Kidney epithelial cell (primary cell): ENCODE measurements at regions not wholly inside any gene's neighbourhood (a gene's known extent, or its start where the extent isn't known, plus 50 kb on each side); places are given as distances from the start of the nearest gene placed in this dataset.

Source experiments
- DNase-seq: peaks from one replicate; pipeline ENCODE4 v3.0.0-alpha.2; 2010; ENCODE audit warnings: low read depth
- H3K27me3 ChIP-seq: 2 replicates; pipeline ENCODE4 v1.6.0; 2011; ENCODE audit warnings: low read length; ENCODE audit not compliant: control insufficient read depth, insufficient read depth
- H3K36me3 ChIP-seq: 2 replicates; pipeline ENCODE4 v1.5.1; 2011; ENCODE audit warnings: low read length; ENCODE audit not compliant: control insufficient read depth, insufficient read depth
- H3K4me3 ChIP-seq: 2 replicates; pipeline ENCODE4 v1.5.1; 2011; ENCODE audit warnings: low read depth, mild to moderate bottlenecking, control low read depth, low read length
- CTCF ChIP-seq: IDR thresholded peaks from 2 replicates; pipeline ENCODE4 v1.5.1; 2011; ENCODE audit warnings: mild to moderate bottlenecking, moderate library complexity, low read length, control low read depth, inconsistent platforms; ENCODE audit not compliant: insufficient read depth, poor library complexity, severe bottlenecking

- no peak for TF ChIP-seq CTCF
- no peaks in the 10 kb centered on the region for H3K27me3 ChIP-seq
- no peak overlapping the region for H3K4me3 ChIP-seq
- no peak for DNase-seq
- H3K36me3 ChIP-seq = no peaks in the 10 kb centered on the region
Observed at GRCh38 chr13:58191754-58192153, 560.2 kb downstream of the PCDH17 start.

GRCh38 chr13:58202099-58202498 is 570.6 kb downstream of the PCDH17 start:
- no peak for DNase-seq
- no peaks in the 10 kb centered on the region for H3K27me3 ChIP-seq
- no peak for TF ChIP-seq CTCF

GRCh38 chr13:58207501-58207900 is 576.0 kb downstream of the PCDH17 start:
- no peak for DNase-seq
- no peaks in the 10 kb centered on the region for H3K27me3 ChIP-seq
- H3K36me3 ChIP-seq = no peaks in the 10 kb centered on the region
- TF ChIP-seq CTCF = no peak
- no peak overlapping the region for H3K4me3 ChIP-seq

More at GRCh38 chr13:58202099-58202498, 570.6 kb downstream of the PCDH17 start:
- H3K4me3 ChIP-seq = no peak overlapping the region
- no peaks in the 10 kb centered on the region for H3K36me3 ChIP-seq

- no peak for DNase-seq
- Histone ChIP-seq H3K27me3 (no peaks in the 10 kb centered on the region), H3K4me3 (no peak overlapping the region), H3K36me3 (no peaks in the 10 kb centered on the region)
- TF ChIP-seq CTCF = no peak
Observed at GRCh38 chr13:58235454-58235853, 603.9 kb downstream of the PCDH17 start.

- H3K27me3 ChIP-seq = no peaks in the 10 kb centered on the region
- DNase-seq = no peak
- TF ChIP-seq CTCF = no peak
- no peak overlapping the region for H3K4me3 ChIP-seq
- H3K36me3 ChIP-seq = no peaks in the 10 kb centered on the region
Observed at GRCh38 chr13:58238972-58239773, 607.6 kb downstream of the PCDH17 start.

GRCh38 chr13:58239774-58240268 is 608.3 kb downstream of the PCDH17 start:
- no peaks in the 10 kb centered on the region for H3K27me3 ChIP-seq
- no peak for TF ChIP-seq CTCF
- H3K36me3 ChIP-seq = no peaks in the 10 kb centered on the region
- H3K4me3 ChIP-seq = no peak overlapping the region
- no peak for DNase-seq
